B cell (primary cell): ENCODE measurements at regions not wholly inside any gene's neighbourhood (a gene's known extent, or its start where the extent isn't known, plus 50 kb on each side); places are given as distances from the start of the nearest gene placed in this dataset.

Experiments used
- CTCF ChIP-seq: fragments of 200-600 bp; IDR thresholded peaks from one replicate; pipeline ENCODE4 v1.8.0; 2022; ENCODE audit warnings: antibody characterized with exemption, mild to moderate bottlenecking
- EZH2 ChIP-seq: IDR thresholded peaks from 2 replicates; pipeline ENCODE4 v1.6.1; 2012; ENCODE audit warnings: borderline replicate concordance, low read depth, mild to moderate bottlenecking, moderate library complexity, low read length; ENCODE audit not compliant: insufficient read depth, poor library complexity, severe bottlenecking

- TF ChIP-seq CTCF (no peak), EZH2 (no peak)
Measured at GRCh38 chr4:33980361-33980760, 2264.0 kb downstream of the ARAP2 start.
